ENCODE measurements at regions not wholly inside any gene's neighbourhood (a gene's known extent, or its start where the extent isn't known, plus 50 kb on each side); places are given as distances from the start of the nearest gene placed in this dataset.
A peak's percentile ranks its signal among the peaks of the same experiment; 100 is the strongest.

DNA sequence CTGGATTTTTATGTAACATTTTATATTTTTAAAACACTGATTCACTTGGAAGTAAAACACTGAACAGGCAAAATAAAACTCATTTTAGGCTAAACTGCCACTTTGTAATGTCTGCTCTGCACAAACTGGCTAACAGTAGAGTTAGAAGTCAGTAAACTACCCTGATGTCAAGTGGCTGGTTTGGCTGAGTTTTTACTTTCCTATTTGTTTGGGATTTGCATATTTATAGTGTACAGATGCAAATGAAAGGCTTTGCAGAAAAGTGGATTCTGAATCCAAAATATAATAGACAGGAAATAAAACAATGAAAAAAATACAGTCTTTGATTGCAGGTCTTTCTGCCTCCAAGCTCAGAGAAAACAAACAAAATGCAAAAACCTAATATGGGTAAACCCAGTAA is 213.1 kb downstream of the CDH26 start:
- H3K9me3 ChIP-seq (ENCODE audit: control insufficient read depth in 4 of 4, insufficient read depth in 3 of 4, low read length in 3 of 4): peaks cover 0 to 7% (median 3%) of the 10 kb centered on the region in 4 donors
- no peak overlapping the region for H3K4me3 ChIP-seq
- no peak overlapping the region for H3K27ac ChIP-seq (ENCODE audit: low read depth in 1 of 2, low read length in 1 of 2)
- DNase-seq: no peak
- no peaks in the 10 kb centered on the region for H3K27me3 ChIP-seq (ENCODE audit: control insufficient read depth in 3 of 3, insufficient read depth in 3 of 3, low read length in 2 of 3)
- no peaks in the 10 kb centered on the region for H3K4me1 ChIP-seq (ENCODE audit: control insufficient read depth in 5 of 5, insufficient read depth in 5 of 5, low read length in 5 of 5)
- TF ChIP-seq, protein P1, sequence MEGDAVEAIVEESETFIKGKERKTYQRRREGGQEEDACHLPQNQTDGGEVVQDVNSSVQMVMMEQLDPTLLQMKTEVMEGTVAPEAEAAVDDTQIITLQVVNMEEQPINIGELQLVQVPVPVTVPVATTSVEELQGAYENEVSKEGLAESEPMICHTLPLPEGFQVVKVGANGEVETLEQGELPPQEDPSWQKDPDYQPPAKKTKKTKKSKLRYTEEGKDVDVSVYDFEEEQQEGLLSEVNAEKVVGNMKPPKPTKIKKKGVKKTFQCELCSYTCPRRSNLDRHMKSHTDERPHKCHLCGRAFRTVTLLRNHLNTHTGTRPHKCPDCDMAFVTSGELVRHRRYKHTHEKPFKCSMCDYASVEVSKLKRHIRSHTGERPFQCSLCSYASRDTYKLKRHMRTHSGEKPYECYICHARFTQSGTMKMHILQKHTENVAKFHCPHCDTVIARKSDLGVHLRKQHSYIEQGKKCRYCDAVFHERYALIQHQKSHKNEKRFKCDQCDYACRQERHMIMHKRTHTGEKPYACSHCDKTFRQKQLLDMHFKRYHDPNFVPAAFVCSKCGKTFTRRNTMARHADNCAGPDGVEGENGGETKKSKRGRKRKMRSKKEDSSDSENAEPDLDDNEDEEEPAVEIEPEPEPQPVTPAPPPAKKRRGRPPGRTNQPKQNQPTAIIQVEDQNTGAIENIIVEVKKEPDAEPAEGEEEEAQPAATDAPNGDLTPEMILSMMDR (IDR thresholded peaks at IDR 0.05; ENCODE audit: control extremely low read depth, extremely low read depth): no peak
- no peaks in the 10 kb centered on the region for H3K36me3 ChIP-seq (ENCODE audit: control insufficient read depth in 4 of 4, insufficient read depth in 4 of 4, low read length in 4 of 4)
- ATAC-seq (ENCODE audit: insufficient read depth, low FRiP score): no peak
- no peak overlapping the region for H3K9ac ChIP-seq (ENCODE audit: insufficient read depth in 1 of 2, low read length in 2 of 2)

DNA sequence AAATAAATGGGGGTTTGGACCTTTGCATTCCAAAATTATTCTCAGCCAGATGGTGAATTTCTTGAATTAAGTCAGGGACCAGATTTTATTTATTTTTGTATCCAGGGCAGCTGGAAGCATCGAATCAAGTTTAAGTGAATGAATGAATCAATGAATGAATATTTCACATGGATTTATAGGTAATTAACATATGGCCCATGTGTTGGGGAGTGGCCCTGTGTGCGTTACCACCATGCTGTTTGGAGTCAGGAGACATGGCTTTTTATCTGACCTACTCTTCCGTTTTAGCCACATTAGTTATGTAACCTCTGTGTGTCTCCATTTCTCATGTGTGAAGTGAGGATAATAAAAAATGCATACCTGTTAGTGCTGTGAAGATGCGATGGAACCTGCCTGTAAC is 213.5 kb downstream of the CDH26 start:
- H3K27ac ChIP-seq (ENCODE audit: low read depth in 1 of 2, low read length in 1 of 2): no peak overlapping the region
- WGBS, 2 donors: 90 to 96% methylated on average over 4 of the region's 4 CpGs
- no peak overlapping the region for H3K4me3 ChIP-seq
- peaks cover 0 to 7% (median 3%) of the 10 kb centered on the region in 4 donors for H3K9me3 ChIP-seq (ENCODE audit: control insufficient read depth in 4 of 4, insufficient read depth in 3 of 4, low read length in 3 of 4)
- H3K4me1 ChIP-seq (ENCODE audit: control insufficient read depth in 5 of 5, insufficient read depth in 5 of 5, low read length in 5 of 5): no peaks in the 10 kb centered on the region
- TF ChIP-seq, protein P1 (IDR thresholded peaks at IDR 0.05; ENCODE audit: control extremely low read depth, extremely low read depth): no peak
- H3K36me3 ChIP-seq (ENCODE audit: control insufficient read depth in 4 of 4, insufficient read depth in 4 of 4, low read length in 4 of 4): no peaks in the 10 kb centered on the region
- no peak for DNase-seq
- no peak for ATAC-seq (ENCODE audit: insufficient read depth, low FRiP score)
- no peaks in the 10 kb centered on the region for H3K27me3 ChIP-seq (ENCODE audit: control insufficient read depth in 3 of 3, insufficient read depth in 3 of 3, low read length in 2 of 3)
- H3K9ac ChIP-seq (ENCODE audit: insufficient read depth in 1 of 2, low read length in 2 of 2): no peak overlapping the region

DNA sequence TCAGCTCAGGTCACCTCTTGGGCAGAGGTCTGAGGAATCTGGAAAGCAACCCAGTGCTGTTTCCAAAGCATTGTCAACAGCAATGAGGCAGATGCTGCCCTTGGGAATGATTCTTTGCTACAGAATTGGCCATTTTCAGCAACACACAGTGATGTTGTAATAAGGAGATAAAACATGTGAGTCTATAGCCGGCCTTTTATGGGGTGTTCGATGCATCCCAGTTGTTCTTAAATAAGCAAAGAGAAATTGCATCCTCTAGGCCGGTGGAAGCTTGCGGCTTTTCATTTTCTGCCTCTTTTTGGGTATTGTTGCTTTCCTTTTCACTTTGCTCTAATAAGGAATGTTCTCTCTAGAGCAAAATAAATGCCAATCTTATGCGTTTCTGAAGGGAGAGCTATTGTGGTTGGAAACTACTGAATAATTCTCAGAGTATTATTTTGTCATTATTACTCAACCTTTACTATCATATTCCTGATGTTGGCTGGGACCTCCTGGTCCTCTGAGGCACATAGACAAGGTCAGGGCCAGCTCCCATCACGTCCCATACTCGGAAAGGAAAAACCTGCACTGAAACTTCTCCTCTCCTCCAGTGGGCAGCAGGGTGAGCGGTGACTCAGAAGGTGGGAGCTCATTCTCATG is 214.2 kb downstream of the CDH26 start:
- Histone ChIP-seq H3K27me3 (ENCODE audit: control insufficient read depth in 3 of 3, insufficient read depth in 3 of 3, low read length in 2 of 3) (no peaks in the 10 kb centered on the region), H3K4me1 (ENCODE audit: control insufficient read depth in 5 of 5, insufficient read depth in 5 of 5, low read length in 5 of 5) (no peaks in the 10 kb centered on the region), H3K27ac (ENCODE audit: low read depth in 1 of 2, low read length in 1 of 2) (no peak overlapping the region), H3K9ac (ENCODE audit: insufficient read depth in 1 of 2, low read length in 2 of 2) (no peak overlapping the region), H3K4me3 (no peak overlapping the region), H3K9me3 (ENCODE audit: control insufficient read depth in 4 of 4, insufficient read depth in 3 of 4, low read length in 3 of 4) (peaks cover 0 to 7% (median 3%) of the 10 kb centered on the region in 4 donors), H3K36me3 (ENCODE audit: control insufficient read depth in 4 of 4, insufficient read depth in 4 of 4, low read length in 4 of 4) (no peaks in the 10 kb centered on the region)
- TF ChIP-seq, protein P1 (IDR thresholded peaks at IDR 0.05; ENCODE audit: control extremely low read depth, extremely low read depth): no peak
- DNase-seq: peak; percentile 17 to 66 (median 60)
- WGBS, 2 donors: 88 to 89% methylated on average over 8 of the region's 8 CpGs
- no peak for ATAC-seq (ENCODE audit: insufficient read depth, low FRiP score)

DNA sequence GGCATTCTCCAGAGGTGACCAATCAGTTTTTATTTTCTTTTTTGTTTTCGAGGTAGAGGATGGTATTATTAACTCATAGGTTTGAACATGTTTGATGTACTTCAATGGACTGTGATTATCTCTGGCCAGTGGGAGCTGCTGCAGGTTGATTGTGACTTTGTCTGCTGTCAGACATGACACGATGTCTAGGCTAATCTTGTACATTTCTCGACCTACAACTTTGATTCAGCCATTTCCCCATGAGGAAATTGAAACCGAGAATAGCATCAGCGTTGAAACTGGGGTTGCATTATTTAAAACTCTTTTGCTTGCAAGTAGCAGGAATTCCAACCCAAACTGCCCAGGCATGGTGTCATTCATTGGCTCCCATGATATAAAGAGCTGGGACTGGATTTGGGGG is 218.9 kb downstream of the CDH26 start:
- Histone ChIP-seq H3K36me3 (ENCODE audit: control insufficient read depth in 4 of 4, insufficient read depth in 4 of 4, low read length in 4 of 4) (no peaks in the 10 kb centered on the region), H3K27ac (ENCODE audit: low read depth in 1 of 2, low read length in 1 of 2) (no peak overlapping the region), H3K27me3 (ENCODE audit: control insufficient read depth in 3 of 3, insufficient read depth in 3 of 3, low read length in 2 of 3) (no peaks in the 10 kb centered on the region), H3K9me3 (ENCODE audit: control insufficient read depth in 4 of 4, insufficient read depth in 3 of 4, low read length in 3 of 4) (peaks cover 0 to 6% (median 0%) of the 10 kb centered on the region in 4 donors), H3K4me3 (no peak overlapping the region), H3K4me1 (ENCODE audit: control insufficient read depth in 5 of 5, insufficient read depth in 5 of 5, low read length in 5 of 5) (no peaks in the 10 kb centered on the region), H3K9ac (ENCODE audit: insufficient read depth in 1 of 2, low read length in 2 of 2) (no peak overlapping the region)
- ATAC-seq (ENCODE audit: insufficient read depth, low FRiP score) (no peak), DNase-seq (no peak)
- TF ChIP-seq, protein P1 (IDR thresholded peaks at IDR 0.05; ENCODE audit: control extremely low read depth, extremely low read depth): no peak
- WGBS, 2 donors: 83 to 88% methylated on average over 5 of the region's 5 CpGs

All from lung (tissue), 11 donors.